A549 (cell line): ENCODE measurements at regions not wholly inside any gene's neighbourhood (a gene's known extent, or its start where the extent isn't known, plus 50 kb on each side); places are given as distances from the start of the nearest gene placed in this dataset.
A peak's percentile ranks its signal among the peaks of the same experiment; 100 is the strongest.

Experiments used
- ATAC-seq, 2 experiments: fragments of 200-7000 bp in 1 of 2; fragments of >200 bp in 1 of 2; cut with Nextera tagmentation in 1 of 2; cut with Tn5 transposase in 1 of 2; 3 replicates each; pipeline versions ENCODE4 v1.8.0 to v1.9.1; 2018 to 2020; ENCODE audit warnings: mild to moderate bottlenecking in 1 of 2, moderate library complexity in 1 of 2
- CTCF ChIA-PET: fragments of 300-600 bp; sonication (Branson Sonifier 250); formaldehyde crosslinking; extraction: SDS; loops from one replicate; lab custom pipeline; 2021; ENCODE audit warnings: antibody characterized with exemption, inconsistent platforms; lab: Yijun Ruan, JAX
- POLR2A ChIA-PET: fragments of 350-600 bp; formaldehyde crosslinking; extraction: SDS; loops from one replicate; lab custom pipeline; 2021; ENCODE audit warnings: antibody characterized with exemption, inconsistent platforms; lab: Yijun Ruan, JAX
- DNase-seq, 2 experiments: peaks; one replicate each; pipeline versions ENCODE4 v3.0.0 to v3.0.0-alpha.2; 2011 to 2016; ENCODE audit warnings: low read depth in 1 of 2, low spot score in 1 of 2
- FAIRE-seq: peaks from 2 replicates; lab custom pipeline; 2011; peaks lifted over from hg19 to GRCh38; lab: Jason Lieb, UNC
- H3K27ac ChIP-seq, 2 experiments: fragments of >200 bp; sonication (Bioruptor Twin); formaldehyde crosslinking; 3 replicates each; pipeline ENCODE4 v1.5.1; 2016 to 2017
- H3K4me1 ChIP-seq: fragments of >200 bp; sonication (Bioruptor Twin); formaldehyde crosslinking; 3 replicates; pipeline ENCODE4 v1.6.1; 2016
- H3K4me2 ChIP-seq: fragments of >200 bp; sonication (Bioruptor Twin); formaldehyde crosslinking; 3 replicates; pipeline ENCODE4 v1.6.1; 2016
- H3K4me3 ChIP-seq: fragments of >200 bp; sonication (Bioruptor Twin); formaldehyde crosslinking; 3 replicates; pipeline ENCODE4 v1.5.1; 2016
- H3K9me3 ChIP-seq: fragments of >200 bp; sonication (Bioruptor Twin); formaldehyde crosslinking; 3 replicates; pipeline ENCODE4 v1.6.1; 2016
- BCL3 ChIP-seq: fragments of >200 bp; sonication (Bioruptor Twin); formaldehyde crosslinking; IDR thresholded peaks from 3 replicates; pipeline ENCODE4 v1.6.1; 2016
- CHD2 ChIP-seq: fragments of 150-350 bp; IDR thresholded peaks from 2 replicates; pipeline ENCODE4 v1.6.1; 2014; ENCODE audit warnings: low read length; ENCODE audit not compliant: partially characterized antibody
- CHD4 ChIP-seq: fragments of 200-600 bp; sonication (generic); IDR thresholded peaks from 2 replicates; pipeline ENCODE4 v1.6.1; 2016; ENCODE audit warnings: antibody characterized with exemption, mild to moderate bottlenecking, borderline replicate concordance
- EHF ChIP-seq: fragments of 250-450 bp; sonication (Bioruptor Pico); IDR thresholded peaks from 2 replicates; pipeline ENCODE4 v1.5.0; 2020; ENCODE audit warnings: mild to moderate bottlenecking
- EP300 ChIP-seq, 2 experiments: fragments of >200 bp; sonication (Bioruptor Twin); formaldehyde crosslinking; IDR thresholded peaks; 2 replicates in 1 of 2; 3 replicates in 1 of 2; pipeline ENCODE4 v1.6.1; 2016 to 2017
- FOSL2 ChIP-seq, 2 experiments: fragments of 450-650 bp in 1 of 2; fragments of >200 bp in 1 of 2; sonication (Bioruptor Twin) in 1 of 2; formaldehyde crosslinking; IDR thresholded peaks; 2 replicates each; pipeline versions ENCODE4 v1.5.0 to v1.6.1; 2016 to 2020; ENCODE audit warnings: mild to moderate bottlenecking in 1 of 2, moderate library complexity in 1 of 2
- FOXS1 ChIP-seq: fragments of 250-450 bp; sonication (Bioruptor Pico); IDR thresholded peaks from 2 replicates; pipeline ENCODE4 v1.5.0; 2020; ENCODE audit warnings: mild to moderate bottlenecking, moderate library complexity
- GATA3 ChIP-seq: IDR thresholded peaks from 2 replicates; pipeline ENCODE4 v1.6.1; 2012; ENCODE audit warnings: borderline replicate concordance
- HDAC2 ChIP-seq: fragments of 200-600 bp; sonication (generic); IDR thresholded peaks from 2 replicates; pipeline ENCODE4 v1.6.1; 2016
- HES2 ChIP-seq: fragments of >200 bp; sonication (Bioruptor Twin); formaldehyde crosslinking; IDR thresholded peaks from 2 replicates; pipeline ENCODE4 v1.6.1; 2016
- HEYL ChIP-seq: fragments of 250-450 bp; sonication (Bioruptor Pico); IDR thresholded peaks from 2 replicates; pipeline ENCODE4 v1.8.0; 2021; ENCODE audit warnings: mild to moderate bottlenecking, moderate library complexity
- JUNB ChIP-seq: fragments of >200 bp; sonication (Bioruptor Twin); formaldehyde crosslinking; IDR thresholded peaks from 2 replicates; pipeline ENCODE4 v1.6.1; 2016
- MYC ChIP-seq: IDR thresholded peaks from 2 replicates; pipeline ENCODE4 v1.6.1; 2012; ENCODE audit warnings: mild to moderate bottlenecking, inconsistent platforms, low read length, improper control_type of control experiment, borderline replicate concordance
- NFE2L2 ChIP-seq: fragments of 150-350 bp; conservative IDR thresholded peaks from 2 replicates; pipeline ENCODE4 v1.6.1; 2014; ENCODE audit warnings: low read length
- NPAS2 ChIP-seq: fragments of 250-450 bp; sonication (Bioruptor Pico); IDR thresholded peaks from 2 replicates; pipeline ENCODE4 v1.8.0; 2022; ENCODE audit warnings: mild to moderate bottlenecking, moderate library complexity, borderline replicate concordance
- NR3C1 ChIP-seq: fragments of >200 bp; sonication (Bioruptor Twin); formaldehyde crosslinking; IDR thresholded peaks from 3 replicates; pipeline ENCODE4 v1.6.1; 2017
- PBX3 ChIP-seq: IDR thresholded peaks from 2 replicates; pipeline ENCODE4 v1.6.1; 2012
- POLR2AphosphoS2 ChIP-seq: conservative IDR thresholded peaks from 2 replicates; pipeline ENCODE4 v1.6.1; 2012; ENCODE audit warnings: low read length, improper control_type of control experiment, inconsistent platforms
- RFX5 ChIP-seq: fragments of 450-650 bp; IDR thresholded peaks from 2 replicates; pipeline ENCODE4 v1.7.1; 2014; ENCODE audit warnings: antibody characterized with exemption, mild to moderate bottlenecking, moderate library complexity
- USF2 ChIP-seq: fragments of 450-650 bp; IDR thresholded peaks from 2 replicates; pipeline ENCODE4 v1.6.1; 2014; ENCODE audit warnings: antibody characterized with exemption
- ZFP36 ChIP-seq: fragments of 450-650 bp; IDR thresholded peaks from 2 replicates; pipeline ENCODE4 v1.6.1; 2014; ENCODE audit warnings: borderline replicate concordance; ENCODE audit not compliant: partially characterized antibody
- ZNF302 ChIP-seq: fragments of 250-450 bp; sonication (Bioruptor Pico); IDR thresholded peaks from 2 replicates; pipeline ENCODE4 v1.9.0; 2021; ENCODE audit warnings: inconsistent platforms, mild to moderate bottlenecking, moderate library complexity
- WGBS: methylation state at CpG from one replicate; pipeline ENCODE4 v1.1.6; 2017; ENCODE audit errors: missing lambda C conversion rate; 5-methylcytosine and 5-hydroxymethylcytosine counted together

GRCh38 chr12:131535779-131536178, 175.1 kb upstream of the SFSWAP start:
- CTCF ChIA-PET: interaction anchor here (0.5 to 1.6 kb wide), 4 partner anchors 8 to 272 kb away, joined by 3 to 4 read pairs (median 3); no protein-coding TSS in a partner anchor
- no peak for TF ChIP-seq EHF
- TF ChIP-seq HES2: no peak
- TF ChIP-seq, all 56 proteins: peak for 0
- Histone ChIP-seq H3K27ac (no peak overlapping the region), H3K4me3 (no peak overlapping the region), H3K4me2 (no peak overlapping the region), H3K4me1 (no peaks in the 10 kb centered on the region), H3K9me3 (no peaks in the 10 kb centered on the region)
- POLR2A ChIA-PET: no interaction called here
- 79% methylated on average over 5 of the region's 5 CpGs for WGBS
- DNase-seq: no peak
- ATAC-seq: no peak
- no peak for FAIRE-seq

- WGBS: 67% methylated on average over 9 of the region's 11 CpGs
- Histone ChIP-seq H3K9me3 (no peaks in the 10 kb centered on the region), H3K27ac (no peak overlapping the region)
- no peak for ATAC-seq
- no peak for FAIRE-seq
- CTCF ChIA-PET: interaction anchor here (0.5 to 1.6 kb wide), 5 partner anchors 9 to 290 kb away, joined by 3 to 4 read pairs (median 3); no protein-coding TSS in a partner anchor
- TF ChIP-seq FOXS1 (CRISPR knock-in tag) (no peak), NR3C1 (no peak), USF2 (no peak)
- TF ChIP-seq, all 56 proteins: peak for 0
- POLR2A ChIA-PET: no interaction called here
- Histone ChIP-seq H3K4me2 (no peak overlapping the region), H3K4me3 (no peak overlapping the region), H3K4me1 (no peaks in the 10 kb centered on the region)
- no peak for DNase-seq
Observed at GRCh38 chr12:131536337-131536736, 174.6 kb upstream of the SFSWAP start.

- no peak for FAIRE-seq
- 61% methylated on average over 13 of the region's 13 CpGs for WGBS
- TF ChIP-seq PBX3 (no peak), FOXS1 (CRISPR knock-in tag) (no peak), NFE2L2 (no peak)
- TF ChIP-seq, all 56 proteins: peak for 0
Observed at GRCh38 chr12:131536766-131537165, 174.1 kb upstream of the SFSWAP start.

GRCh38 chr12:131537267-131537958, 173.5 kb upstream of the SFSWAP start:
- H3K27ac ChIP-seq: no peak overlapping the region
- CTCF ChIA-PET: interaction anchor here (1.2 kb wide), 1 partner anchor 71 kb away, joined by 3 read pairs; no protein-coding TSS in a partner anchor
- ATAC-seq (no peak; a peak in 1 of 6 replicates), FAIRE-seq (no peak), DNase-seq (no peak)
- POLR2A ChIA-PET: no interaction called here
- H3K9me3 ChIP-seq: no peaks in the 10 kb centered on the region
- H3K4me3 ChIP-seq: no peak overlapping the region
- no peak overlapping the region for H3K4me2 ChIP-seq
- no peaks in the 10 kb centered on the region for H3K4me1 ChIP-seq
- WGBS: 39% methylated on average over 11 of the region's 11 CpGs
- TF ChIP-seq EHF (no peak), EP300 (IDR thresholded peaks at IDR 0.05) (no peak), ZFP36 (no peak), HDAC2 (no peak), GATA3 (no peak), POLR2AphosphoS2 (no peak)

More at GRCh38 chr12:131536766-131537165, 174.1 kb upstream of the SFSWAP start:
- Histone ChIP-seq H3K27ac (no peak overlapping the region), H3K4me1 (no peaks in the 10 kb centered on the region), H3K4me2 (no peak overlapping the region), H3K4me3 (no peak overlapping the region), H3K9me3 (no peaks in the 10 kb centered on the region)
- ChIA-PET POLR2A (no interaction called here), CTCF (interaction anchor here (0.6 to 1.6 kb wide), 4 partner anchors 9 to 290 kb away, joined by 3 to 4 read pairs (median 3); no protein-coding TSS in a partner anchor)
- ATAC-seq (no peak; a peak in 1 of 6 replicates), DNase-seq (no peak)

- 71% methylated on average over 2 of the region's 2 CpGs for WGBS
- no peak overlapping the region for H3K27ac ChIP-seq
- no peaks in the 10 kb centered on the region for H3K9me3 ChIP-seq
- ATAC-seq: no peak
- no peaks in the 10 kb centered on the region for H3K4me1 ChIP-seq
- no peak overlapping the region for H3K4me3 ChIP-seq
- POLR2A ChIA-PET: no interaction called here
- no peak for DNase-seq
- peak; percentile 78 for FAIRE-seq
- H3K4me2 ChIP-seq: no peak overlapping the region
- CTCF ChIA-PET: no interaction called here
- TF ChIP-seq CHD2 (no peak), MYC (no peak), FOSL2 (IDR thresholded peaks at IDR 0.05) (no peak), FOSL2 (CRISPR knock-in tag; IDR thresholded peaks at IDR 0.05) (no peak), POLR2AphosphoS2 (no peak), RFX5 (no peak), BCL3 (no peak), HEYL (CRISPR knock-in tag) (no peak), NPAS2 (no peak), JUNB (no peak), ZNF302 (no peak), CHD4 (no peak)
Observed at GRCh38 chr12:131539381-131539780, 171.5 kb upstream of the SFSWAP start.
